ENCODE measurements at regions not wholly inside any gene's neighbourhood (a gene's known extent, or its start where the extent isn't known, plus 50 kb on each side); places are given as distances from the start of the nearest gene placed in this dataset.
A peak's percentile ranks its signal among the peaks of the same experiment; 100 is the strongest.

GRCh38 chr2:226031647-226032501, 632.4 kb downstream of the NYAP2 start:
- DNase-seq (ENCODE audit: low read depth), result peak; percentile 16

GRCh38 chr2:226030788-226031646, 631.5 kb downstream of the NYAP2 start:
- DNase-seq (ENCODE audit: low read depth), result peak; percentile 62

GRCh38 chr2:226030369-226030768, 630.9 kb downstream of the NYAP2 start:
- no peak for DNase-seq (ENCODE audit: low read depth)

GRCh38 chr2:226023946-226024345, 624.4 kb downstream of the NYAP2 start:
- no peak for DNase-seq (ENCODE audit: low read depth)

- DNase-seq (ENCODE audit: low read depth), result no peak
Observed at GRCh38 chr2:226023383-226023782, 623.9 kb downstream of the NYAP2 start.

GRCh38 chr2:226020956-226021355, 621.4 kb downstream of the NYAP2 start:
- no peak for DNase-seq (ENCODE audit: low read depth)

GRCh38 chr2:226020176-226020575, 620.7 kb downstream of the NYAP2 start:
- DNase-seq (ENCODE audit: low read depth), result peak; percentile 37

- DNase-seq (ENCODE audit: low read depth), result no peak
Observed at GRCh38 chr2:226018641-226019040, 619.1 kb downstream of the NYAP2 start.

- DNase-seq (ENCODE audit: low read depth), result no peak
Observed at GRCh38 chr2:226017537-226017936, 618.0 kb downstream of the NYAP2 start.

GRCh38 chr2:226017107-226017506, 617.6 kb downstream of the NYAP2 start:
- DNase-seq (ENCODE audit: low read depth), result no peak

GRCh38 chr2:226011716-226012450, 612.4 kb downstream of the NYAP2 start:
- no peak for DNase-seq (ENCODE audit: low read depth)

GRCh38 chr2:226002438-226002837, 602.9 kb downstream of the NYAP2 start:
- peak; percentile 90 for DNase-seq (ENCODE audit: low read depth)

GRCh38 chr2:226001716-226002115, 602.2 kb downstream of the NYAP2 start:
- peak; percentile 30 for DNase-seq (ENCODE audit: low read depth)

- peak; percentile 67 for DNase-seq (ENCODE audit: low read depth)
Observed at GRCh38 chr2:225999692-226000091, 600.2 kb downstream of the NYAP2 start.

- DNase-seq (ENCODE audit: low read depth), result peak; percentile 65
Observed at GRCh38 chr2:225998653-225999052, 599.1 kb downstream of the NYAP2 start.

GRCh38 chr2:225998116-225998515, 598.6 kb downstream of the NYAP2 start:
- no peak for DNase-seq (ENCODE audit: low read depth)

- DNase-seq (ENCODE audit: low read depth), result no peak
Observed at GRCh38 chr2:225996462-225996828, 596.9 kb downstream of the NYAP2 start.

GRCh38 chr2:225995796-225996461, 596.4 kb downstream of the NYAP2 start:
- peak; percentile 29 for DNase-seq (ENCODE audit: low read depth)

GRCh38 chr2:225994748-225995405, 595.4 kb downstream of the NYAP2 start:
- no peak for DNase-seq (ENCODE audit: low read depth)

- DNase-seq (ENCODE audit: low read depth), result no peak
Observed at GRCh38 chr2:225993430-225993829, 593.9 kb downstream of the NYAP2 start.

- DNase-seq (ENCODE audit: low read depth), result no peak
Observed at GRCh38 chr2:225989809-225990208, 590.3 kb downstream of the NYAP2 start.
